ENCODE measurements at regions not wholly inside any gene's neighbourhood (a gene's known extent, or its start where the extent isn't known, plus 50 kb on each side); places are given as distances from the start of the nearest gene placed in this dataset.

GRCh38 chr11:95503047-95503446 lies 272.0 kb upstream of the SESN3 start:
- Histone ChIP-seq H3K27ac (no peak overlapping the region), H3K4me1 (ENCODE audit: control insufficient read depth in 1 of 2, insufficient read depth in 1 of 2, low read depth in 1 of 2, low read length in 1 of 2) (peaks cover 6 to 13% of the 10 kb centered on the region in 2 experiments), H3K4me3 (ENCODE audit: low read depth in 1 of 2, low read length in 1 of 2) (no peak overlapping the region), H3K36me3 (no peaks in the 10 kb centered on the region), H3K27me3 (no peaks in the 10 kb centered on the region), H3K9me3 (no peaks in the 10 kb centered on the region)
- TF ChIP-seq CTCF (IDR thresholded peaks at IDR 0.05), result no peak

- TF ChIP-seq CTCF (IDR thresholded peaks at IDR 0.05), result no peak
- H3K36me3 ChIP-seq, result no peaks in the 10 kb centered on the region
- no peaks in the 10 kb centered on the region for H3K27me3 ChIP-seq
- H3K4me1 ChIP-seq (ENCODE audit: control insufficient read depth in 1 of 2, insufficient read depth in 1 of 2, low read depth in 1 of 2, low read length in 1 of 2), result peaks cover 6 to 13% of the 10 kb centered on the region in 2 experiments
- no peaks in the 10 kb centered on the region for H3K9me3 ChIP-seq
- H3K4me3 ChIP-seq (ENCODE audit: low read depth in 1 of 2, low read length in 1 of 2), result no peak overlapping the region
- H3K27ac ChIP-seq, result no peak overlapping the region
Observed at GRCh38 chr11:95502522-95502921, 271.5 kb upstream of the SESN3 start.

GRCh38 chr11:95501761-95502266 lies 270.8 kb upstream of the SESN3 start:
- Histone ChIP-seq H3K4me3 (ENCODE audit: low read depth in 1 of 2, low read length in 1 of 2) (no peak overlapping the region), H3K4me1 (ENCODE audit: control insufficient read depth in 1 of 2, insufficient read depth in 1 of 2, low read depth in 1 of 2, low read length in 1 of 2) (peaks cover 6 to 13% of the 10 kb centered on the region in 2 experiments), H3K9me3 (no peaks in the 10 kb centered on the region), H3K27ac (no peak overlapping the region), H3K36me3 (no peaks in the 10 kb centered on the region), H3K27me3 (no peaks in the 10 kb centered on the region)
- no peak for TF ChIP-seq CTCF (IDR thresholded peaks at IDR 0.05)

- no peaks in the 10 kb centered on the region for H3K27me3 ChIP-seq
- H3K4me3 ChIP-seq (ENCODE audit: low read depth in 1 of 2, low read length in 1 of 2), result no peak overlapping the region
- no peak for TF ChIP-seq CTCF (IDR thresholded peaks at IDR 0.05)
- H3K9me3 ChIP-seq, result no peaks in the 10 kb centered on the region
- H3K27ac ChIP-seq, result no peak overlapping the region
- H3K4me1 ChIP-seq (ENCODE audit: control insufficient read depth in 1 of 2, insufficient read depth in 1 of 2, low read depth in 1 of 2, low read length in 1 of 2), result no peaks in the 10 kb centered on the region
- no peaks in the 10 kb centered on the region for H3K36me3 ChIP-seq
Observed at GRCh38 chr11:95500466-95500865, 269.5 kb upstream of the SESN3 start.

- Histone ChIP-seq H3K27ac (no peak overlapping the region), H3K4me3 (ENCODE audit: low read depth in 1 of 2, low read length in 1 of 2) (no peak overlapping the region), H3K4me1 (ENCODE audit: control insufficient read depth in 1 of 2, insufficient read depth in 1 of 2, low read depth in 1 of 2, low read length in 1 of 2) (no peaks in the 10 kb centered on the region), H3K27me3 (no peaks in the 10 kb centered on the region), H3K9me3 (no peaks in the 10 kb centered on the region), H3K36me3 (no peaks in the 10 kb centered on the region)
- TF ChIP-seq CTCF (IDR thresholded peaks at IDR 0.05), result no peak
Observed at GRCh38 chr11:95499516-95500135, 268.6 kb upstream of the SESN3 start.
